Thymus (tissue), 11 donors: ENCODE measurements at regions not wholly inside any gene's neighbourhood (a gene's known extent, or its start where the extent isn't known, plus 50 kb on each side); places are given as distances from the start of the nearest gene placed in this dataset.

Experiments
- DNase-seq, 9 donors: peaks; one replicate each; pipeline ENCODE4 v3.0.0-alpha.2; 2013; ENCODE audit warnings: low spot score in 9 of 9, low read depth in 6 of 9, missing footprints in 1 of 9
- H3K27ac ChIP-seq, 2 donors: one replicate each; pipeline ENCODE4 v1.5.1; 2013; ENCODE audit warnings: control low read depth in 1 of 2, low read depth in 1 of 2, low read length in 1 of 2, mild to moderate bottlenecking in 1 of 2, moderate library complexity in 1 of 2
- H3K27me3 ChIP-seq, 2 donors: one replicate each; pipeline ENCODE4 v1.5.1; 2013; ENCODE audit warnings: low read length in 1 of 2; ENCODE audit not compliant: control insufficient read depth in 2 of 2, insufficient read depth in 1 of 2
- H3K36me3 ChIP-seq, 2 donors: one replicate each; pipeline ENCODE4 v1.5.1; 2013; ENCODE audit warnings: low read length in 1 of 2, mild to moderate bottlenecking in 1 of 2, moderate library complexity in 1 of 2; ENCODE audit not compliant: control insufficient read depth in 2 of 2, insufficient read depth in 2 of 2
- H3K4me1 ChIP-seq, 2 donors: one replicate each; pipeline ENCODE4 v1.5.1; 2013; ENCODE audit warnings: low read length in 2 of 2; ENCODE audit not compliant: control insufficient read depth in 2 of 2, insufficient read depth in 2 of 2
- H3K4me3 ChIP-seq, 2 donors: one replicate each; pipeline ENCODE4 v1.5.1; 2013; ENCODE audit warnings: low read length in 2 of 2, control low read depth in 1 of 2, mild to moderate bottlenecking in 1 of 2
- H3K9me3 ChIP-seq, 2 donors: one replicate each; pipeline ENCODE4 v1.5.1; 2013; ENCODE audit warnings: low read length in 1 of 2, mild to moderate bottlenecking in 1 of 2; ENCODE audit not compliant: control insufficient read depth in 2 of 2, insufficient read depth in 1 of 2
- WGBS: extraction: QIAGEN DNeasy Blood & Tissue Kit; methylation state at CpG from one replicate; pipeline ENCODE4 v1.1.7; 2013; 5-methylcytosine and 5-hydroxymethylcytosine counted together
- donor health status: healthy.

GRCh38 chr11:76721755-76722677 is 51.5 kb upstream of the LRRC32 start:
- DNase-seq: peak; percentile 24 to 80 (median 59)
- H3K27me3 ChIP-seq: peaks cover 0 to 25% of the 10 kb centered on the region in 2 donors
- WGBS: 24% methylated on average over 25 of the region's 25 CpGs

GRCh38 chr11:76723142-76723541 is 52.6 kb upstream of the LRRC32 start:
- DNase-seq: no peak
- Histone ChIP-seq H3K4me1 (no peaks in the 10 kb centered on the region), H3K9me3 (no peaks in the 10 kb centered on the region), H3K4me3 (no peak overlapping the region), H3K36me3 (no peaks in the 10 kb centered on the region), H3K27me3 (peaks cover 0 to 25% of the 10 kb centered on the region in 2 donors), H3K27ac (no peak overlapping the region)
- 82% methylated on average over 2 of the region's 2 CpGs for WGBS

More at GRCh38 chr11:76721755-76722677, 51.5 kb upstream of the LRRC32 start:
- H3K9me3 ChIP-seq: no peaks in the 10 kb centered on the region
- no peak overlapping the region for H3K27ac ChIP-seq
- H3K36me3 ChIP-seq: no peaks in the 10 kb centered on the region
- H3K4me3 ChIP-seq: no peak overlapping the region
- H3K4me1 ChIP-seq: no peaks in the 10 kb centered on the region

GRCh38 chr11:76723548-76723947 is 53.0 kb upstream of the LRRC32 start:
- peaks cover 0 to 25% of the 10 kb centered on the region in 2 donors for H3K27me3 ChIP-seq
- no peaks in the 10 kb centered on the region for H3K9me3 ChIP-seq
- no peaks in the 10 kb centered on the region for H3K36me3 ChIP-seq
- 76% methylated on average over 1 of the region's 1 CpG for WGBS
- no peak overlapping the region for H3K4me3 ChIP-seq
- H3K4me1 ChIP-seq: no peaks in the 10 kb centered on the region
- no peak overlapping the region for H3K27ac ChIP-seq
- no peak for DNase-seq

GRCh38 chr11:76724171-76724768 is 53.7 kb upstream of the LRRC32 start:
- no peak overlapping the region for H3K27ac ChIP-seq
- no peaks in the 10 kb centered on the region for H3K36me3 ChIP-seq
- H3K27me3 ChIP-seq: peaks cover 0 to 25% of the 10 kb centered on the region in 2 donors
- no peaks in the 10 kb centered on the region for H3K9me3 ChIP-seq
- no peaks in the 10 kb centered on the region for H3K4me1 ChIP-seq
- DNase-seq: peak in 2 of 9 donors; percentile 13 to 23
- no peak overlapping the region for H3K4me3 ChIP-seq
- 47% methylated on average over 3 of the region's 3 CpGs for WGBS

GRCh38 chr11:76728227-76728626 is 54.9 kb upstream of the TSKU start:
- no peaks in the 10 kb centered on the region for H3K9me3 ChIP-seq
- H3K27ac ChIP-seq: no peak overlapping the region
- no peak for DNase-seq
- no peaks in the 10 kb centered on the region for H3K4me1 ChIP-seq
- H3K36me3 ChIP-seq: no peaks in the 10 kb centered on the region
- H3K27me3 ChIP-seq: peaks cover 0 to 17% of the 10 kb centered on the region in 2 donors
- WGBS: 95% methylated on average over 1 of the region's 1 CpG
- no peak overlapping the region for H3K4me3 ChIP-seq

- Histone ChIP-seq H3K4me3 (no peak overlapping the region), H3K36me3 (no peaks in the 10 kb centered on the region), H3K4me1 (no peaks in the 10 kb centered on the region), H3K9me3 (no peaks in the 10 kb centered on the region), H3K27ac (no peak overlapping the region), H3K27me3 (peaks cover 0 to 12% of the 10 kb centered on the region in 2 donors)
- DNase-seq: no peak
- 98% methylated on average over 1 of the region's 1 CpG for WGBS
Observed at GRCh38 chr11:76728778-76729177, 54.4 kb upstream of the TSKU start.

GRCh38 chr11:76729214-76729613 is 53.9 kb upstream of the TSKU start:
- Histone ChIP-seq H3K36me3 (no peaks in the 10 kb centered on the region), H3K9me3 (no peaks in the 10 kb centered on the region), H3K4me3 (no peak overlapping the region), H3K27me3 (peaks cover 0 to 8% of the 10 kb centered on the region in 2 donors), H3K4me1 (no peaks in the 10 kb centered on the region), H3K27ac (no peak overlapping the region)
- 90% methylated on average over 1 of the region's 1 CpG for WGBS
- no peak for DNase-seq

- 77% methylated on average over 6 of the region's 6 CpGs for WGBS
- peaks cover 0 to 4% of the 10 kb centered on the region in 2 donors for H3K27me3 ChIP-seq
- H3K36me3 ChIP-seq: no peaks in the 10 kb centered on the region
- H3K4me1 ChIP-seq: peaks cover 0 to 5% of the 10 kb centered on the region in 2 donors
- H3K9me3 ChIP-seq: no peaks in the 10 kb centered on the region
- DNase-seq: no peak
- no peak overlapping the region for H3K27ac ChIP-seq
- no peak overlapping the region for H3K4me3 ChIP-seq
Observed at GRCh38 chr11:76730887-76731565, 52.1 kb upstream of the TSKU start.

GRCh38 chr11:76732643-76733042 is 50.5 kb upstream of the TSKU start:
- no peak overlapping the region for H3K27ac ChIP-seq
- no peak for DNase-seq
- no peaks in the 10 kb centered on the region for H3K36me3 ChIP-seq
- H3K4me3 ChIP-seq: no peak overlapping the region
- no peaks in the 10 kb centered on the region for H3K9me3 ChIP-seq
- peaks cover 0 to 4% of the 10 kb centered on the region in 2 donors for H3K27me3 ChIP-seq
- H3K4me1 ChIP-seq: peaks cover 0 to 5% of the 10 kb centered on the region in 2 donors
- 97% methylated on average over 2 of the region's 2 CpGs for WGBS
